ENCODE measurements at regions not wholly inside any gene's neighbourhood (a gene's known extent, or its start where the extent isn't known, plus 50 kb on each side); places are given as distances from the start of the nearest gene placed in this dataset.
"Not testable (repeated sequence)": the region's sequence is repeated elsewhere in the genome, so short reads cannot be mapped to it uniquely, and the experiment has no call there.

- DNase-seq = no peak
Observed at GRCh38 chr1:90864681-90865080, 147.6 kb upstream of the BARHL2 start.

- no peak for DNase-seq
Observed at GRCh38 chr1:90862782-90863181, 145.7 kb upstream of the BARHL2 start.

- DNase-seq = not testable (repeated sequence)
Observed at GRCh38 chr1:90861421-90861820, 144.3 kb upstream of the BARHL2 start.

GRCh38 chr1:90856463-90857007 is 139.4 kb upstream of the BARHL2 start:
- DNase-seq = no peak

GRCh38 chr1:90854397-90854924 is 137.4 kb upstream of the BARHL2 start:
- no peak for DNase-seq

GRCh38 chr1:90851711-90852050 is 134.6 kb upstream of the BARHL2 start:
- no peak for DNase-seq

GRCh38 chr1:90850898-90851710 is 134.0 kb upstream of the BARHL2 start:
- peak; percentile 76 for DNase-seq

- no peak for DNase-seq
Observed at GRCh38 chr1:90850181-90850897, 133.2 kb upstream of the BARHL2 start.

- no peak for DNase-seq
Observed at GRCh38 chr1:90841473-90841872, 124.4 kb upstream of the BARHL2 start.

- DNase-seq = no peak
Observed at GRCh38 chr1:90840352-90840751, 123.2 kb upstream of the BARHL2 start.

GRCh38 chr1:90839323-90839722 is 122.2 kb upstream of the BARHL2 start:
- DNase-seq = no peak

GRCh38 chr1:90838720-90839119 is 121.6 kb upstream of the BARHL2 start:
- no peak for DNase-seq

- DNase-seq = no peak
Observed at GRCh38 chr1:90837420-90837819, 120.3 kb upstream of the BARHL2 start.

GRCh38 chr1:90836345-90836679 is 119.2 kb upstream of the BARHL2 start:
- no peak for DNase-seq

- no peak for DNase-seq
Observed at GRCh38 chr1:90835661-90836344, 118.7 kb upstream of the BARHL2 start.

- no peak for DNase-seq
Observed at GRCh38 chr1:90834886-90835660, 118.0 kb upstream of the BARHL2 start.

- no peak for DNase-seq
Observed at GRCh38 chr1:90834354-90834885, 117.3 kb upstream of the BARHL2 start.

GRCh38 chr1:90833466-90834110 is 116.5 kb upstream of the BARHL2 start:
- DNase-seq = no peak

GRCh38 chr1:90831910-90832309 is 114.8 kb upstream of the BARHL2 start:
- DNase-seq = no peak

GRCh38 chr1:90826834-90827233 is 109.7 kb upstream of the BARHL2 start:
- no peak for DNase-seq

- DNase-seq = no peak
Observed at GRCh38 chr1:90826024-90826423, 108.9 kb upstream of the BARHL2 start.

GRCh38 chr1:90824551-90824950 is 107.4 kb upstream of the BARHL2 start:
- no peak for DNase-seq

Measured in CD4-positive, alpha-beta T cell treated with Interleukin-21 for 1 hour (primary cell).